SK-N-MC (cell line): ENCODE measurements at regions not wholly inside any gene's neighbourhood (a gene's known extent, or its start where the extent isn't known, plus 50 kb on each side); places are given as distances from the start of the nearest gene placed in this dataset.

Experiments
- DNase-seq: peaks from one replicate; pipeline ENCODE4 v3.0.0-alpha.2; 2011; ENCODE audit warnings: low read depth, low spot score
- H3K27ac ChIP-seq: fragments of 200-600 bp; sonication (generic); 2 replicates; pipeline ENCODE4 v1.5.1; 2016; ENCODE audit warnings: mixed run types
- H3K36me3 ChIP-seq: fragments of 200-600 bp; sonication (generic); 2 replicates; pipeline ENCODE4 v1.6.1; 2017; ENCODE audit warnings: antibody characterized with exemption, low read length, mixed read lengths; ENCODE audit not compliant: insufficient read depth
- H3K4me3 ChIP-seq: fragments of 200-600 bp; sonication (generic); 2 replicates; pipeline ENCODE4 v1.5.1; 2016
- H3K9ac ChIP-seq: fragments of 200-600 bp; sonication (generic); 2 replicates; pipeline ENCODE4 v1.8.0; 2017; ENCODE audit warnings: mixed run types, mixed read lengths; ENCODE audit not compliant: insufficient read length
- H3K9me3 ChIP-seq: fragments of 200-600 bp; sonication (generic); 2 replicates; pipeline ENCODE4 v1.6.1; 2017; ENCODE audit warnings: low read depth, mild to moderate bottlenecking, antibody characterized with exemption, low read length, moderate library complexity, mixed read lengths
- EZH2 ChIP-seq: fragments of 200-600 bp; sonication (generic); IDR thresholded peaks from one replicate; pipeline ENCODE4 v1.6.1; 2017; ENCODE audit warnings: antibody characterized with exemption
- FOXP2 ChIP-seq: optimal IDR thresholded peaks from 2 replicates; pipeline ENCODE3; 2011; ENCODE audit warnings: mild to moderate bottlenecking, moderate library complexity; ENCODE audit not compliant: insufficient read depth; ENCODE audit errors: extremely low read length, control extremely low read depth
- POLR2AphosphoS5 ChIP-seq: IDR thresholded peaks from 2 replicates; pipeline ENCODE4 v1.6.1; 2012; ENCODE audit warnings: mild to moderate bottlenecking, low read depth, low read length, borderline replicate concordance

- Histone ChIP-seq H3K9me3 (no peaks in the 10 kb centered on the region), H3K4me3 (no peak overlapping the region), H3K36me3 (no peaks in the 10 kb centered on the region), H3K27ac (no peak overlapping the region), H3K9ac (no peak overlapping the region)
- no peak for TF ChIP-seq FOXP2
- no peak for TF ChIP-seq EZH2
- no peak for TF ChIP-seq POLR2AphosphoS5
- DNase-seq, result no peak
Observed at GRCh38 chr3:180177255-180177654, 140.5 kb upstream of the PEX5L start.

- DNase-seq, result no peak
- no peak overlapping the region for H3K4me3 ChIP-seq
- H3K27ac ChIP-seq, result no peak overlapping the region
- H3K36me3 ChIP-seq, result no peaks in the 10 kb centered on the region
- no peak for TF ChIP-seq POLR2AphosphoS5
- TF ChIP-seq EZH2, result no peak
- TF ChIP-seq FOXP2, result no peak
- no peak overlapping the region for H3K9ac ChIP-seq
- no peaks in the 10 kb centered on the region for H3K9me3 ChIP-seq
Observed at GRCh38 chr3:180179562-180179961, 142.8 kb upstream of the PEX5L start.

GRCh38 chr3:180180795-180181194, 144.1 kb upstream of the PEX5L start:
- no peak overlapping the region for H3K9ac ChIP-seq
- no peak for TF ChIP-seq EZH2
- TF ChIP-seq POLR2AphosphoS5, result no peak
- no peak for TF ChIP-seq FOXP2
- no peak overlapping the region for H3K27ac ChIP-seq

GRCh38 chr3:180181387-180181786, 144.7 kb upstream of the PEX5L start:
- DNase-seq, result no peak
- H3K27ac ChIP-seq, result no peak overlapping the region
- no peak for TF ChIP-seq FOXP2
- no peak for TF ChIP-seq POLR2AphosphoS5
- TF ChIP-seq EZH2, result no peak

More at GRCh38 chr3:180180795-180181194, 144.1 kb upstream of the PEX5L start:
- no peak overlapping the region for H3K4me3 ChIP-seq
- no peaks in the 10 kb centered on the region for H3K9me3 ChIP-seq
- no peak for DNase-seq
- H3K36me3 ChIP-seq, result no peaks in the 10 kb centered on the region

GRCh38 chr3:180183346-180183745, 146.6 kb upstream of the PEX5L start:
- no peak for DNase-seq
- no peaks in the 10 kb centered on the region for H3K36me3 ChIP-seq
- no peaks in the 10 kb centered on the region for H3K9me3 ChIP-seq
- no peak overlapping the region for H3K4me3 ChIP-seq
- H3K9ac ChIP-seq, result no peak overlapping the region
- no peak overlapping the region for H3K27ac ChIP-seq
- TF ChIP-seq POLR2AphosphoS5, result no peak
- TF ChIP-seq FOXP2, result no peak
- no peak for TF ChIP-seq EZH2

More at GRCh38 chr3:180181387-180181786, 144.7 kb upstream of the PEX5L start:
- no peaks in the 10 kb centered on the region for H3K36me3 ChIP-seq
- H3K9ac ChIP-seq, result no peak overlapping the region
- H3K9me3 ChIP-seq, result no peaks in the 10 kb centered on the region
- no peak overlapping the region for H3K4me3 ChIP-seq

GRCh38 chr3:180184816-180185215, 148.1 kb upstream of the PEX5L start:
- H3K4me3 ChIP-seq, result no peak overlapping the region
- no peaks in the 10 kb centered on the region for H3K36me3 ChIP-seq
- H3K9ac ChIP-seq, result no peak overlapping the region
- no peak overlapping the region for H3K27ac ChIP-seq
- DNase-seq, result no peak
- H3K9me3 ChIP-seq, result no peaks in the 10 kb centered on the region
- TF ChIP-seq EZH2 (no peak), POLR2AphosphoS5 (no peak), FOXP2 (no peak)

DNA sequence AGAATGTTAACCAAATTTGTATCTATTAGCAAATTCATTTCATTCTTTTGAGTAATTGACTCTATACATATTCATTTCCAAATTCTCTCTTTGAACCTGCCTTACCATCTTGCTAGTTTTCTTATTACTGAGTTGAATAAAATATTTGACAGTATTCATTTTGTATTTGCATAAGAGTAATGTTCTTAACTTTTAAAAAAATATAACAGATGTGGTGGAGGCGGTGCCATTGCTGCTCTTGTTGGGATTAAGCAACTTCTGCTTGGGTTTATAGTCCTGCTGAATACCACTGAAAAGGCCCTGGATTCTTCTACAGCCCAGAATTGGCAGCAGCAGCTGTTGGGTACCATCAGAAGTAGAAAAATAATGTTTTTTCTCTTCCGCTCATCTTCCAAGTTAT, 148.9 kb upstream of the PEX5L start:
- H3K36me3 ChIP-seq, result no peaks in the 10 kb centered on the region
- H3K9me3 ChIP-seq, result no peaks in the 10 kb centered on the region
- TF ChIP-seq EZH2 (no peak), POLR2AphosphoS5 (no peak), FOXP2 (no peak)
- no peak for DNase-seq
- H3K4me3 ChIP-seq, result no peak overlapping the region
- H3K27ac ChIP-seq, result no peak overlapping the region
- no peak overlapping the region for H3K9ac ChIP-seq

DNA sequence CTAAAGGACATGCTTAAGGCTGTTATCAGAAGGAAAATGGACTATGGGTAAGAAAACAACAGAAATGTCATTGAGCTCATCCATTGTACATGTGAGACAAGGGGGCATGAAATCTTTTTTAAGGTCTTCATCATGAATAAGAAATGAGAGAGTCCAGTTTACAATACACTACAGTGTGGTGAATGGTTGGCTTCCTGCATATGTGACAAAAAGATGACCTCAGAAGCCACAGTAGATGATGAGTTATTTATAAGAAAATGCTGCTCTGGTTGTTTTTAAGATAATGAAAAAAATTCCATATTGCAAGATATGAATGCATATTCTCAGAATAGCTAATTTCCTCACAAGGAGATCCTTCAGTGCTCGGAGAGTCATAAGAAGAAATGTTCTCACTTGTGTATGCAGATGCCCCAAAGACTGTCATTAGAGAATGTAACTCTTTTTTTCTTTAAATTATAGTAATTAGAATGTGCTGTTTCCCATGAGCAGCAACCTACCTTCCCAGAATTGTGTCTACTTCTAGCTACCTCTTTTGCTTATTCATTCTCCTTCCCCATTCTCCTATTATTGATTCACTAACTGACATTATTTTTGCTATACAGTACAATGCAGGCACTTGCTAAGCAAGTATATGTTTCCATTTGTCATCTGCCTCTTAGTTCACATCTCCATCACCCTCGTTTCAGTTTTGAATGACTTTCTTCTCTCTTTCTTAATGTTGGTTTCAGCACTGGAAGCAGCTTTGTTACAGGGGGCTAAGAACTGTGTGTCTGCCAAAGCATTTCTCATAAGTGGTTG, 152.0 kb upstream of the PEX5L start:
- Histone ChIP-seq H3K4me3 (no peak overlapping the region), H3K27ac (no peak overlapping the region), H3K9me3 (no peaks in the 10 kb centered on the region), H3K36me3 (no peaks in the 10 kb centered on the region), H3K9ac (no peak overlapping the region)
- TF ChIP-seq POLR2AphosphoS5 (no peak), EZH2 (no peak), FOXP2 (no peak)
- no peak for DNase-seq

- no peak for DNase-seq
- H3K9ac ChIP-seq, result no peak overlapping the region
- H3K9me3 ChIP-seq, result no peaks in the 10 kb centered on the region
- no peaks in the 10 kb centered on the region for H3K36me3 ChIP-seq
- H3K4me3 ChIP-seq, result no peak overlapping the region
- TF ChIP-seq FOXP2 (no peak), EZH2 (no peak), POLR2AphosphoS5 (no peak)
- H3K27ac ChIP-seq, result no peak overlapping the region
Observed at GRCh38 chr3:180189310-180189648, 152.5 kb upstream of the PEX5L start.
